IPS DF 6.9 (cell line): ENCODE measurements at regions not wholly inside any gene's neighbourhood (a gene's known extent, or its start where the extent isn't known, plus 50 kb on each side); places are given as distances from the start of the nearest gene placed in this dataset.
"Not testable (repeated sequence)": the region's sequence is repeated elsewhere in the genome, so short reads cannot be mapped to it uniquely, and the experiment has no call there.

Source experiments
- DNase-seq: peaks from one replicate; pipeline ENCODE4 v3.0.0-alpha.2; 2013; ENCODE audit warnings: low read depth, low spot score
- H3K27ac ChIP-seq: one replicate; pipeline ENCODE4 v1.5.1; 2013; ENCODE audit warnings: low read length, control low read depth
- H3K27me3 ChIP-seq: 2 replicates; pipeline ENCODE4 v1.6.1; 2013; ENCODE audit warnings: mild to moderate bottlenecking, low read length; ENCODE audit not compliant: control insufficient read depth, insufficient read depth
- H3K36me3 ChIP-seq: 2 replicates; pipeline ENCODE4 v1.6.1; 2013; ENCODE audit warnings: low read length; ENCODE audit not compliant: control insufficient read depth, insufficient read depth
- H3K4me1 ChIP-seq: 2 replicates; pipeline ENCODE4 v1.6.1; 2013; ENCODE audit warnings: low read length; ENCODE audit not compliant: control insufficient read depth, insufficient read depth
- H3K4me3 ChIP-seq: 2 replicates; pipeline ENCODE4 v1.5.1; 2013; ENCODE audit warnings: mild to moderate bottlenecking, low read length
- H3K9me3 ChIP-seq: 2 replicates; pipeline ENCODE4 v1.6.1; 2013; ENCODE audit warnings: low read length, inconsistent platforms; ENCODE audit not compliant: control insufficient read depth, insufficient read depth
- WGBS: extraction: QIAGEN DNeasy Blood & Tissue Kit; methylation state at CpG from one replicate; pipeline ENCODE4 v1.1.7; 2013; ENCODE audit warnings: mixed read lengths, missing lambda C conversion rate; ENCODE audit not compliant: insufficient read length, insufficient coverage; 5-methylcytosine and 5-hydroxymethylcytosine counted together

DNA sequence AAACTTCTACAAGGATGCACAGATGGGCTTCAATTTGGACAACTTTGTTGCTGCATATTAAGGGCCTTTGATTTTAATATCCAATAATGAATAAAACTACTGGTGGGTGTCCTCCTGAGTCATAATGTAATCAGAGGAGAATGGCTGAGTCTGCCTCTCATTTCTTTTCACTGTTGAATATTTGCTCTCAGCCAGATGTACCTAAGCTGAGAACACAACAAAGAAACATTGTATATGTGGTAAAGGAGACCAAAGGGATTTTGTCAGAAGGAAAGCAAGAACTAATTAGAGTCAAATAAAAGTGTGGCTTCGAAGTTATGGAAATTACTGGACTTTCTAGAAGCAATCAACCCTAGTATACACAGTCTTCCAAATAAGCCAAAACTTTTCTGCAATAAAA lies 131.0 kb upstream of the BET1 start:
- Histone ChIP-seq H3K9me3 (no peaks in the 10 kb centered on the region), H3K27ac (no peak overlapping the region), H3K27me3 (no peaks in the 10 kb centered on the region), H3K36me3 (no peaks in the 10 kb centered on the region), H3K4me1 (no peaks in the 10 kb centered on the region), H3K4me3 (no peak overlapping the region)
- WGBS = no CpG with 5 or more reads among the region's 1 CpG
- no peak for DNase-seq

GRCh38 chr7:94142281-94142680 lies 138.1 kb upstream of the BET1 start:
- no peak for DNase-seq
- WGBS = no CpG with 5 or more reads among the region's 2 CpGs
- Histone ChIP-seq H3K27ac (no peak overlapping the region), H3K4me1 (no peaks in the 10 kb centered on the region), H3K4me3 (no peak overlapping the region), H3K27me3 (no peaks in the 10 kb centered on the region), H3K36me3 (no peaks in the 10 kb centered on the region), H3K9me3 (no peaks in the 10 kb centered on the region)

GRCh38 chr7:94145602-94146001 lies 141.4 kb upstream of the BET1 start:
- no peak for DNase-seq

DNA sequence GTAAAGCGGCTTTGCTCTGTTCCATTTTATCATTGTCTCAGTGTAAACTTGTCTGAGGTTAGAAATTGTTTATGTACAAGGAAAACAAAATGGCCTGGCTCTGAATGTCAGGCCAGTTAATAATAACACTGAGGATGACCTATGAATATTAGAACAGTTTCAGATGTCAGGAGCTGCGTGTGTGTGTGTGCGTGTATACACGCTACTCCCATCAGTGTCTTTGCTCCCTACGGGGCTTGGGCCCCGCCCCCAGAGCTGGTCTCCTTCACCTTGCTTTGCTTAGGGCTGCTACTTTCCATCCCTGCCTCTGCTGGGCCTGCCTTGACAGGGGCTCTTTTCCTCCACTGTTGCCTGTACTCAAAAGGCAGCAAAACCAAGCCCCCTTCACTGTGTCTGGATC lies 142.3 kb upstream of the BET1 start:
- no CpG with 5 or more reads among the region's 6 CpGs for WGBS
- no peaks in the 10 kb centered on the region for H3K27me3 ChIP-seq
- H3K4me3 ChIP-seq = no peak overlapping the region
- H3K9me3 ChIP-seq = no peaks in the 10 kb centered on the region
- H3K36me3 ChIP-seq = no peaks in the 10 kb centered on the region
- DNase-seq = no peak
- no peaks in the 10 kb centered on the region for H3K4me1 ChIP-seq
- no peak overlapping the region for H3K27ac ChIP-seq

More at GRCh38 chr7:94145602-94146001, 141.4 kb upstream of the BET1 start:
- H3K4me1 ChIP-seq = no peaks in the 10 kb centered on the region
- H3K27ac ChIP-seq = no peak overlapping the region
- no peaks in the 10 kb centered on the region for H3K27me3 ChIP-seq
- no CpG with 5 or more reads among the region's 2 CpGs for WGBS
- H3K36me3 ChIP-seq = no peaks in the 10 kb centered on the region
- no peak overlapping the region for H3K4me3 ChIP-seq
- H3K9me3 ChIP-seq = no peaks in the 10 kb centered on the region

GRCh38 chr7:94149789-94150545 lies 145.8 kb upstream of the BET1 start:
- H3K4me3 ChIP-seq = no peak overlapping the region
- WGBS = no CpG with 5 or more reads among the region's 5 CpGs
- no peaks in the 10 kb centered on the region for H3K27me3 ChIP-seq
- H3K9me3 ChIP-seq = no peaks in the 10 kb centered on the region
- no peak overlapping the region for H3K27ac ChIP-seq
- DNase-seq = no peak
- no peaks in the 10 kb centered on the region for H3K36me3 ChIP-seq
- no peaks in the 10 kb centered on the region; the same call in 1 of the 2 replicates for H3K4me1 ChIP-seq

DNA sequence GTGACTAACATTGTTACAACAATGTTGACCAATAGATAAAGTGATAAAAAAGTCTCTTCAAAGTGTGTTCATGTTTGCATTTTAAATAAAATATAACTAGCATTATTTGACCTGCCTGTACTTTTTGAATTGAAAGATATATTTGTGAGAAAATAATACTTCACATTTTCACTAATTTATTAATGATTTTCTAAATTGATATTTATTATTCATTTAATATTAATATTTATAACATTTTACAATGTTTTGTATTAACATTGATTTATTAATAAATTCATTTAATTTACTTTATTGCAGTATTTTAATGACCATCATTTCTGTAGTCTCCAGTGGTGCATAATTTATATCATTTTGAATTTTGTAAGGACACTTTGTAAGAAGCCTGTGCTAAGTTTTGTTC lies 150.0 kb upstream of the BET1 start:
- Histone ChIP-seq H3K4me1 (no peaks in the 10 kb centered on the region; the same call in 1 of the 2 replicates), H3K27ac (no peak overlapping the region), H3K4me3 (no peak overlapping the region), H3K36me3 (no peaks in the 10 kb centered on the region), H3K27me3 (no peaks in the 10 kb centered on the region), H3K9me3 (no peaks in the 10 kb centered on the region)
- DNase-seq = no peak

- no peak overlapping the region for H3K27ac ChIP-seq
- no peaks in the 10 kb centered on the region; the same call in 1 of the 2 replicates for H3K4me1 ChIP-seq
- no peaks in the 10 kb centered on the region for H3K27me3 ChIP-seq
- no peak for DNase-seq
- no peaks in the 10 kb centered on the region for H3K9me3 ChIP-seq
- WGBS = no CpG with 5 or more reads among the region's 3 CpGs
- no peak overlapping the region for H3K4me3 ChIP-seq
- no peaks in the 10 kb centered on the region for H3K36me3 ChIP-seq
These were observed 150.7 kb upstream of the BET1 start for GRCh38 chr7:94154858-94155257.

DNA sequence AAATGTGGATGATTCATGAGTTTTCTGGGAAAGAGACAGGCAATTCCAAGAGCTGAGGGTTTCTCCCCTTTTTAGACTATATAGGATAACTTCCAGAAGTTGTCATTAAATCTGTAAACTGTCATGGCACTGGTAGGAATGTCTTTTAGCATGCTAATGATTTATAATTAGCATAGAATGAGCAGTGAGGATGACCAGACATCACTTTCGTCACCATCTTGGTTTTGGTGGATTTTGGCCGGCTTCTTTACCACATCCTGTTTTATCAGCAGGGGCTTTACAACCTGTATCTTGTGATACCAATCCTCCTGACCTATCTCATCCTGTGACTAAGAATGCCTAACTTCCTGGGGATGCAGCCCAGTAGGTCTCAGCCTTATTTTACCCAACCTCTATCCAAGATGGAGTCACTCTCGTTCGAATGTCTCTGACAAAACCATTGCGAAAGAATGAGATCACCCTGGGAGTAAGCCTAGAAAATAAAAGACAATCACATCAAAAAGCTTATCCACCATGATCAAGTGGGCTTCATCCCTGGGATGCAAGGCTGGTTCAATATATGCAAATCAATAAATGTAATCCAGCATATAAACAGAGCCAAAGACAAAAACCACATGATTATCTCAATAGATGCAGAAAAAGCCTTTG lies 153.6 kb upstream of the BET1 start:
- H3K27ac ChIP-seq, H3K27me3 ChIP-seq, H3K9me3 ChIP-seq, H3K36me3 ChIP-seq, H3K4me3 ChIP-seq, DNase-seq, H3K4me1 ChIP-seq: not testable (repeated sequence)
- WGBS = no CpG with 5 or more reads among the region's 5 CpGs

DNA sequence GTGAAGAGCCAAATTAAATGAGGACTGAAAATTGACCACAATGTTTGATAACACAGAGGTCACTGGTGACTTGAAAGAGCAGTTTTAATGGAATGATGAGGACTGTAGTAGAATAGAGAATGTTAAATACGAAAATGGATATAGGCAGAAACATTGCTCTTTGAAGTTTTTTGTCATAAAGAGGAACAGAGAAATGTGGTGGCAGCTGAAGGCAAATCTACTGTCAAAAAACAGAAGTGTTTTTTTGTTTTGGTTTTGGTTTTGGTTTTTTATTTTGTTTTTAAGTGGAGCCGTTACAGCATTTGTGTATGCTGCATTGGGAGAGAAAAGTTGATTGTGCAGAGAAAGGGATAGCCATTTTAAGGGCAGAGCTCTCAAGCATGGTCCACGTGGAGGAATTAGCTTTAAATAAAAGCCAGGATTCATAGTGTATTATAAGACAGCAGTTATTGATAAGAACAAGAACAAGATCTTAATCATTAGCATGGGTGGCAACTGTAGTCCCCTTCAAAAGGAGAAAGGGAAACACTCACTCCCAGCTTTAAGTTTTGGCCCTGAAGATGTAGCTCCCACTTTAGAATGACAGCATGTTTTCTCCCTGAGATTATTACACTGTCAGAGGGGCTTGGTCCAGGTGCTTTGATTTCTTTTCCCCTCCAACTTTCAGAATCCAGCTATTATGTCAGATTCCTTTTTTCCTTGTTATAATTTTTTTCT lies 156.7 kb upstream of the BET1 start:
- H3K4me3 ChIP-seq = no peak overlapping the region
- H3K27me3 ChIP-seq = no peaks in the 10 kb centered on the region
- 100% methylated on average over 2 of the region's 3 CpGs for WGBS
- no peaks in the 10 kb centered on the region for H3K4me1 ChIP-seq
- no peak for DNase-seq
- H3K36me3 ChIP-seq = no peaks in the 10 kb centered on the region
- no peak overlapping the region for H3K27ac ChIP-seq
- no peaks in the 10 kb centered on the region for H3K9me3 ChIP-seq

DNA sequence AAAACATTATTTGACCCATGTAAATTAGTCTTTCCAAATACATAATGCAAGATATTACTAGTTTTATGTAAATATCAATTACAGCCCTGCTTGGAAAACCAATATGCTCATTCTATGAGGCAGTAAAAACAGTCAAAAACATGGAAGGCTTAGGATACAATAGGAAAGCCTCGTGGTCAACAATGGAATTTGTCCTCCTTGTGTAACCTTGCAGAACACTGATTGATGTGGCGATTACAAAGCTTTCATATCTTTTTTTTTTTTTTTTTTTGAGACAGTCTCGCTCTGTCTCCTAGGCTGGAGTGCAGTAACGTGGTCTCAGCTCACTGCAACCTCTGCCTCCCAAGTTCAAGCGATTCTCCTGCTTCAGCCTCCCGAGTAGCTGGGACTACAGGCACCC lies 157.3 kb upstream of the BET1 start:
- no CpG with 5 or more reads among the region's 6 CpGs for WGBS
- Histone ChIP-seq H3K27ac (no peak overlapping the region), H3K4me1 (no peaks in the 10 kb centered on the region), H3K27me3 (no peaks in the 10 kb centered on the region), H3K36me3 (no peaks in the 10 kb centered on the region), H3K4me3 (no peak overlapping the region), H3K9me3 (no peaks in the 10 kb centered on the region)
- DNase-seq = no peak
